ENCODE measurements at regions not wholly inside any gene's neighbourhood (a gene's known extent, or its start where the extent isn't known, plus 50 kb on each side); places are given as distances from the start of the nearest gene placed in this dataset.
"Not testable (repeated sequence)": the region's sequence is repeated elsewhere in the genome, so short reads cannot be mapped to it uniquely, and the experiment has no call there.

DNA sequence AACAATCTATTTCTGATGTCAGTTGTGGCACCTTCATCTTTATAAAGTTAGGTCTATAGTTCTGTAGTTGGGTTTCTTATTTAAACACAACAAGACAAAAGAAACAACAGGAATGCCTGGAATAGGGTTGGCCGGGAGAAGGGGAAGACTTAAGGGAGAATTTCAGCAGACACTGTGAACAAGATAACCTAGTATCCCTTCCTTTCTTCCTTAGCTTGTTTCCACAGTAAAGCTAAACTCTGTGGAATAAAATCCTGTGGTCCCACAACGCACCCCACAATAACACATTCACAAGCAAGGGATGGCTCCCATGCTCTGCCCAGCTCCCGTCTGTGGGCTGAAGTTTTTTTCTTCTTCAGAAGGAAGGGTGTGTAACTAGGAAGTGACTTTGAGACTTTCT, 124.9 kb upstream of the SMARCA2 start:
- DNase-seq (ENCODE audit: low read depth): no peak
- no peak overlapping the region for H3K4me3 ChIP-seq (ENCODE audit: low read depth, low read length)
- TF ChIP-seq POLR2A (IDR thresholded peaks at IDR 0.05; ENCODE audit: extremely low read depth, insufficient read length): no peak
- TF ChIP-seq, protein P1, sequence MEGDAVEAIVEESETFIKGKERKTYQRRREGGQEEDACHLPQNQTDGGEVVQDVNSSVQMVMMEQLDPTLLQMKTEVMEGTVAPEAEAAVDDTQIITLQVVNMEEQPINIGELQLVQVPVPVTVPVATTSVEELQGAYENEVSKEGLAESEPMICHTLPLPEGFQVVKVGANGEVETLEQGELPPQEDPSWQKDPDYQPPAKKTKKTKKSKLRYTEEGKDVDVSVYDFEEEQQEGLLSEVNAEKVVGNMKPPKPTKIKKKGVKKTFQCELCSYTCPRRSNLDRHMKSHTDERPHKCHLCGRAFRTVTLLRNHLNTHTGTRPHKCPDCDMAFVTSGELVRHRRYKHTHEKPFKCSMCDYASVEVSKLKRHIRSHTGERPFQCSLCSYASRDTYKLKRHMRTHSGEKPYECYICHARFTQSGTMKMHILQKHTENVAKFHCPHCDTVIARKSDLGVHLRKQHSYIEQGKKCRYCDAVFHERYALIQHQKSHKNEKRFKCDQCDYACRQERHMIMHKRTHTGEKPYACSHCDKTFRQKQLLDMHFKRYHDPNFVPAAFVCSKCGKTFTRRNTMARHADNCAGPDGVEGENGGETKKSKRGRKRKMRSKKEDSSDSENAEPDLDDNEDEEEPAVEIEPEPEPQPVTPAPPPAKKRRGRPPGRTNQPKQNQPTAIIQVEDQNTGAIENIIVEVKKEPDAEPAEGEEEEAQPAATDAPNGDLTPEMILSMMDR (IDR thresholded peaks at IDR 0.05; ENCODE audit: low read depth, low read length): no peak

DNA sequence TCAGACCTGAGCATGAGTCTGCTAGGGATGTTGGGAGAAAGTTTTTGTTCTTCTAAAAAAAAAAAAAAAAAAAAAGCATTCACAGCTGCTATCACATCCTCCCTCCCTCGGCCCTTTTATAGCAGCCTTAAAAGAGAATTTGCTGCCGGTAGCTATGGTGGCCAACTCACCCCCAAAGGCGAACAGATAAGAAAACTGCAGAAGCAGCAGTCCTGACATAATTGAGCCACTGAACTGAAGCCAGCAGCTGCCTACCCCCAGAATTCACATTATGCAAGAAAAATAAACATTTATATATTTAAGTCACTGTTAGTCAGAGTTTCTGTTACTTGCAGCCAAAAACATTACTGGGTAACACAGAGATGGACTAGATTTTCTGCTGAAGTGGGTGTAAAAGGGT, 124.3 kb upstream of the SMARCA2 start:
- TF ChIP-seq, protein P1 (IDR thresholded peaks at IDR 0.05; ENCODE audit: low read depth, low read length): no peak
- TF ChIP-seq, protein P2, sequence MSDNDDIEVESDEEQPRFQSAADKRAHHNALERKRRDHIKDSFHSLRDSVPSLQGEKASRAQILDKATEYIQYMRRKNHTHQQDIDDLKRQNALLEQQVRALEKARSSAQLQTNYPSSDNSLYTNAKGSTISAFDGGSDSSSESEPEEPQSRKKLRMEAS (IDR thresholded peaks at IDR 0.05; ENCODE audit: low read depth, low read length): no peak
- TF ChIP-seq POLR2A (IDR thresholded peaks at IDR 0.05; ENCODE audit: extremely low read depth, insufficient read length) (no peak), MYC (IDR thresholded peaks at IDR 0.05; ENCODE audit: low read depth, low read length) (no peak)
- DNase-seq (ENCODE audit: low read depth): no peak
- no peak overlapping the region for H3K4me3 ChIP-seq (ENCODE audit: low read depth, low read length)

DNA sequence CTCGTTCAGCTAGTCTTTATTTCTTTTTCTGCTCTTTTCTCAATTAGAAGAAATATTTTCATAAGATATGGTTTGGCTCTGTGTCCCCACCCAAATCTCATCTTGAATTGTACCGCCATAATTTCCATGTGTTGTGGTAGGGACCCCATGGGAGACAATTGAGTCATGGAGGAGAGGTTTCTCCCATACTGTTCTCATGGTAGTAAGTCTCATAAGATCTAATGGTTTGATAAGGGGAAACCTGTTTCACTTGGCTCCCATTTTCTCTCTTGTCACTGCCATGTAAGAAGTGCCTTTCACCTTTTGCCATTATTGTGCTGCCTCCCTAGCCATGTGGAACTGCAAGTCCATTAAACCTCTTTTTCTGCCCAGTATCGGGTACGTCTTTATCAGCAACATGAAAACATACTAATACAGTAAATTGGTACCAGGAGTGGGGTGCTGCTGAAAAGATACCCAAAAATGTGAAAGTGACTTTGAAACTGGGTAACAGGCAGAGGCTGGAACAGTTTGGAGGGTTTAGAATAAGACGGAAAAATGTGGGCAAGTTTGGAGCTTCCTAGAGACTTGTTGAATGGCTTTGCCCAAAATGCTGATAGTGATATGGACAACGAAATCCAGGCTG, 112.0 kb upstream of the SMARCA2 start:
- not testable (repeated sequence) for H3K4me3 ChIP-seq (ENCODE audit: low read depth, low read length); DNase-seq (ENCODE audit: low read depth)

DNA sequence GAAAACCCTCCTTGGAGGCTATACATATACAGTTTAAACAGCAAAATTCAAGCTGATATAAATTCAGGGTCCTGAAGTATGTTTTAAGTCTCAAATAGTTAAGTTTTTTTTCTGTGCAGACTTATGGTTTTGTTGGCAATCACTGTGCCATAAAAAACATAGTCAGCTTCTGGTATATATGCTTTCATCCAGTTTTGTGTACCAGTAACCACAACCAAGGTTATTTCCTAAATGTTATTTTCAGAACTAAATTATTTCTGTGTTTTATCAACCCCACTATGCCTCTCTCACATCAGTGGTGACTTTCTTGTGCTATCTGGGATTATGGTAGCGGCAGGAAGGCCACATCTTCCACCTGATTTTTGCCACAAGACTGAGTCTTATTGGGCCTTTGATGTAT, 107.7 kb upstream of the SMARCA2 start:
- DNase-seq (ENCODE audit: low read depth): no peak
- TF ChIP-seq POLR2A (IDR thresholded peaks at IDR 0.05; ENCODE audit: extremely low read depth, insufficient read length): no peak

DNA sequence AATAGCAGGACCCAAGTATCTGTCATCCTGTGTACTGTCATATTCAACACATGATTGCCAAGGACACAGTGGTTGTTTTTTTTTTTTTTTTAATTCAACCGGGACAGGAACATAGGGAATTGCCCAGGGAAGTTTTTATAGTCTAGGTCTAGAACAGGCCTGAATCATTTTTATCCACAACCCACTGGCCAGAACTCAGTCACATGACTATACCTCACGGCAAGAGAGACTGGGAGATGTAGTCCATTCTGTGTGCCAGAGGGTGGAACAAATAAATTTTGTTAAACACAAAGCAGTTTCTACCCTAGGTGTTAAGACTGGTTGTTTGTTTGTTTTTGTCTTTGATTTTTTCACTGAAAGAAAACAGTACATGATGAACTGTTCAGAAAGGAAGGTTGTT, 105.8 kb upstream of the SMARCA2 start:
- TF ChIP-seq POLR2A (IDR thresholded peaks at IDR 0.05; ENCODE audit: extremely low read depth, insufficient read length) (no peak), MYC (IDR thresholded peaks at IDR 0.05; ENCODE audit: low read depth, low read length) (no peak)
- TF ChIP-seq, protein P1 (IDR thresholded peaks at IDR 0.05; ENCODE audit: low read depth, low read length): no peak
- TF ChIP-seq, protein P2 (IDR thresholded peaks at IDR 0.05; ENCODE audit: low read depth, low read length): no peak
- H3K4me3 ChIP-seq (ENCODE audit: low read depth, low read length): no peak overlapping the region
- no peak for DNase-seq (ENCODE audit: low read depth)

More for the DNA sequence above, 107.7 kb upstream of the SMARCA2 start:
- no peak overlapping the region for H3K4me3 ChIP-seq (ENCODE audit: low read depth, low read length)

DNA sequence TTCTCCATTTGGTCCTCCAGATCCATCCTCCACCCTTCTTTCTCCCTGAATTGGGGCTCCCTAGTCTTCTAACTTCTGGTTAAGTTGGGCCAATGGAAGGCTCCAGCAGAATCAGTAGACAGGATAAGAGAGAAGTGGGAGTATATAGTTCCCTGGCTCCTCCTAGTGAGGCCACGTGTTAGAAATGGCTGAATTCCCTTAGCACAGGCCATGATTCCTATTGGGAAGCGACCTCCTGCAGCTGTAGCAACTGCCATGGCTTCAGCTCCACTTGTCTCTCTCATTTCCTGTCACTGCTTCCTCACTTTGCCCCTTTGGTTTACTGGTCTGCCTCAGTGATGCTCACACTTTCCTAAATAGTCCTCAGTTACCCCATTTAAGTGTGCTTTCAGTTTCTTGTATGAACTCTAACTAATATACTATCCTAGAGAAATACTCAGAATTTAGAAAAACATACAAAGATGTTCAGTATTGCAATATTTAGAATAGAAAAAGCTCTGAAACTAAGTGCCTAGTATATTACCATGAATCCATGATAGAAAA, 104.8 kb upstream of the SMARCA2 start:
- H3K4me3 ChIP-seq (ENCODE audit: low read depth, low read length): no peak overlapping the region
- no peak for TF ChIP-seq MYC (IDR thresholded peaks at IDR 0.05; ENCODE audit: low read depth, low read length)
- TF ChIP-seq POLR2A (IDR thresholded peaks at IDR 0.05; ENCODE audit: extremely low read depth, insufficient read length): no peak
- TF ChIP-seq, protein P2 (IDR thresholded peaks at IDR 0.05; ENCODE audit: low read depth, low read length): no peak
- TF ChIP-seq, protein P1 (IDR thresholded peaks at IDR 0.05; ENCODE audit: low read depth, low read length): no peak
- DNase-seq (ENCODE audit: low read depth): no peak

DNA sequence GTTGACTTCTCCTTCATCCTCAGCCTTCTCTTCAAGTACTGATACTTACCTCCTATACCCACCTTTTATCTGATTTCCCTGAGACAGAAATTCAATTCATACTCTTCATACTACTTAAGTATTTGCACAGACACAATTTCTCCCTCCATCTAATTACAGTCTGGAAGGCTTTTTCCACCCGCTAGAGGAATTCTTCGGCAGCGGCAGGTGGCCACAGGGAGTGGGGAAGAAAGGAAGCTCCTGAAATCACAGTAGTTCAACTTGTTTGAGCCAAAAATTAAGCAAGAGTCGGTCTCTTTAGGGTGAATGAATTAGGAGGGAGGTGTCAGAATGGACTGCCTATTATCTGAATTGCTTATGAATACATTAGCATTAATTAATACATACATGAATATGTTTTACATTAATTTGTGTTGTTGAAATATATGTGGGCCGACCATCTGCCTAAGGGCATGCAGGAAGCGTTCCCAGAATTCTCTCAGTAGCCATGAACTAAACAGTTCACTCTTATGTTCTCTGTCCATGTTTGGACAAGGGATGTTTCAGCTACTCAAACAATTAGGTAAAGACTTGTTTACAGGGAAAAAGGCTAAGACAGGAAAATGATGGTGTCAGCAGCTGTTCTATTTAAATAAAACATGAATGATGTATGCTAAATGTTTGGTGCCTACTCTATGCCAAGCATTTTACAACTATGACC, 101.4 kb upstream of the SMARCA2 start:
- H3K4me3 ChIP-seq (ENCODE audit: low read depth, low read length): no peak overlapping the region
- TF ChIP-seq MYC (IDR thresholded peaks at IDR 0.05; ENCODE audit: low read depth, low read length) (no peak), POLR2A (IDR thresholded peaks at IDR 0.05; ENCODE audit: extremely low read depth, insufficient read length) (no peak)
- TF ChIP-seq, protein P1 (IDR thresholded peaks at IDR 0.05; ENCODE audit: low read depth, low read length): no peak
- TF ChIP-seq, protein P2 (IDR thresholded peaks at IDR 0.05; ENCODE audit: low read depth, low read length): no peak
- DNase-seq (ENCODE audit: low read depth): no peak

Data from NB4 (cell line).